NCI-H446 treated with DMSO at 0.1 percent for 48 hours (cell line): ENCODE measurements at regions not wholly inside any gene's neighbourhood (a gene's known extent, or its start where the extent isn't known, plus 50 kb on each side); places are given as distances from the start of the nearest gene placed in this dataset.

Experiments used
- DNase-seq: peaks from one replicate; lab custom pipeline; 2025; lab: John Stamatoyannopoulos, UW

DNA sequence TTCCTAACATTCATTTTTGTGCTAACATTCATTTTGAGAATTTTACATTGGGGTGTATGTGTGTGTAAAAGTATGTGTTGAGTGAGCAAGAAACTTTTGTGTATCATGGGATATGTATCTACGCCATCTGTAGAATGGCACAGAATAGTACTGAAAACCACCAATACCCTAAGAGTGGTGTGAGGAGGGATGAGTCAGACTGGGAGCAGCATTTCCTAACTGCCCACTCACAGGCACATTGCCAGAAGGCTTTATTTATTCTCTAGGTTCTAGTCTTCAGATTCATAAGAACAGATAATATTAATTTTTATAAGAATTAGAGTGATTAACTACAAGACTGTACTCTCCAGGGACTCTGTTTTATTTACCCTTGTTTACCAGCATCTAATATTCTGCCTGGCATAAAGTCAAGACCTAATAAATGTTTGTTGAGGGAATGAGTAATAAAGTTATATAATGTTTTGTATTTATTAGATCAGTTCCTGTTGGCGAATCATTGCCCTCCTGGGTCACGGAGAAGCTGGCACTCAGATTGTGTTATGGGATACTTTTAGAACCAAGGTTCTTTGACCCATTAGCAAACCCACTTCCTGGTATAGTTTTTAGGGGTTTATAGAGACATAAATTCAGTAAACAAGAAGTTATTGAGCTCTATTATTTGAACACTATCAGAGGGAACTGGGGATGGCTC lies 159.1 kb upstream of the PPP2R2B start:
- DNase-seq: peak; percentile 20

DNA sequence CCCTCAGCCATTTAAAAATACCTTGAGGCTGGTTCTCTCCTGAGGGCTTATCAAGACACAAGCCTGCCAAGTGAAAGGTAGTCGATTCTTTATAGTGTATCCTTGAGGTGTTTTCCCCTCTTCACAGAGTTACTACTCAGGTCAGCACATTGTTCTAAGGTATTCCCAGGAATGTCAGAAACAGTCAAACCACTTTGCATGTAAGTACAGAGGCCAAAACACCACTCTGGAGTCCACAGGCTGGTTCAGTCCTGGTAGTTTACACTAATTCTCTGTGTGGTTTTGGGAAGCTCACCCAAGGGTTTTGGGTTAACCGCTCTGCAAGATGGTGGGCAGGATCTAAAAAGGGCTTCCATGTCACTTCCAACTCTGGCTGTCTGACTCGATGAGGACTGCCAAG lies 162.3 kb upstream of the PPP2R2B start:
- DNase-seq: no peak

DNA sequence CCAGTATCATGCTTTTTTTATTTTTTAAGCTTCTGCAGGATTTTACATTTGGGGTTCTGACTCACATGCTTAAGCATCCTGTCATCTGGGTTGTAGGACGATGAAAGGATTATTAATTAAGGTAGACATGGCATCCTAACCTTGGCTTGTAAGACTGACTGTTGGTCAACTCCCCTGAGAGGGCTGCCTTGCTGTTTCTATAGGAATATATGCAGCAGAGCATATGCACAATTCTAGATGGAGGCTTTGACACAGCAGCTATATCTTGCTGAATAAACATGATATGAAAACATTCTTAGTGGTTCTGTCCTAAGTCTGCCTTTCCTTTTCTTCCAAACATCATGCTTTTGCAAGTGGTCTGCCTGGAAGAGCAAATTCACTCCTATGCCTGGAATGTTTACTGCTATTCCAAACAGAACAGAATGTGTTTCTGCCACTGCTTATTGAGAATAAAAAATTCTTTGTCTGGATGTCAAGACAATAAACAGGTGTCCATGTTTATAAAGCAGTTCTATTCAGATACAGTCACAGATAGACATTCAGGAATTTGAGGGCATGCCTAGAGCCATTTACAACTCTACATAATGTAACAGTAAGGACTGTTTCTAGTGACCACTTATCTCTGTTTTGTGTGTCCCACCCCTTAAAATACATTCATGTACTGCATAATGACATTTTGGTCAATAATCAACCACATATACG lies 166.2 kb upstream of the PPP2R2B start:
- no peak for DNase-seq

DNA sequence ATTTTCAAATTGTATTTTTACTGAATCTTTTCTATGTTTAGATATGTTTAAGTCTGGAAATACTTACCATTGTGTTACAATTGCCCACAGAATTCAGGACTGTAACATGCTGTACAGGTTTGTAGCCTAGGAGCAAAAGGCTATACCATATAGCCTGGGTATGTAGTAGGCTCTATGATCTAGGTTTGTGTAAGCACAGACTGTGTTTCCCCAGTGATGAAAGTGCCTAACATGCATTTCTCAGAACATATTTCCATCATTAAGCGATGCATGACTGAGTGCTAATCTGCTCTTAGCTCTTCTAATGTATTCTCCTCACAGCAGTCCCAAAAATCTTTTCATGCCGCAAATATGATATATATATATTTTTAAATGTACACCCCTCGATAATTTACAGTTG lies 166.7 kb upstream of the PPP2R2B start:
- DNase-seq: no peak

DNA sequence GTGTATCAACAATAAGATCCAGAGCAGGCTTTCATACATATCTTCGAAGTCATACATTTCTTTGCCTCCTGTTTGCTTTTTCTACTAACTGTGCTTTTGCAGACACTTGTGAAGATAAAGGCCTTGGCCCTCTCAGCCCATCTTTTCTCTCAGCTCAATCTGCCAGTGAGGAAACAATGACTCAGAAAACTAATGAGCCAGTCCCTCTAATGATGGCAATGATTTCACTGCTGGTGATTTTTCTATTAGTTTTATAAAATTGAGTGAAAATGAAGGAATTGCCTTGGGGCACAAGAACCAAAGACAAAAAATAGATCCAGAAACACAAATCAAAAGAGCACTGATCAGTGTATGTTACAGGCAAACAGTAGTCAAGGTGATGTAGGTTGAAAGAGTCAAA lies 167.7 kb upstream of the PPP2R2B start:
- DNase-seq: no peak

DNA sequence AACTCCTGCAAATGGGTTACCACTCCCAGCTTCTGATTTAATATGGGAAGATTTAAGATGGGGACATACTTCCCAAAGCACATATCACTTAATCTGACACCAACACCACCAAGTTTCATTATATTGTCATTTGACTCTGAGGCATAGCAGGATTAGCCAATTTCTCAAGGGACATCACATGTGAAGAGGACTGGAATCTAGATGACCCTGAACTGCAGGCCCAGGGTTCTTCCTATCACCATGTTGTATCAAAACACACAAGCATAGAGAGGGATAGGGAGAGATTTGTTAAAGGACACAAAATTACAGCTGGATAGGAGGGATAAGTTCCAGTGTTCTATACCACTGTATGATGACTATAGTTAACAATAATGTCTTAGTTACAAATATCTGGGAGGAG lies 168.3 kb upstream of the PPP2R2B start:
- DNase-seq: no peak

DNA sequence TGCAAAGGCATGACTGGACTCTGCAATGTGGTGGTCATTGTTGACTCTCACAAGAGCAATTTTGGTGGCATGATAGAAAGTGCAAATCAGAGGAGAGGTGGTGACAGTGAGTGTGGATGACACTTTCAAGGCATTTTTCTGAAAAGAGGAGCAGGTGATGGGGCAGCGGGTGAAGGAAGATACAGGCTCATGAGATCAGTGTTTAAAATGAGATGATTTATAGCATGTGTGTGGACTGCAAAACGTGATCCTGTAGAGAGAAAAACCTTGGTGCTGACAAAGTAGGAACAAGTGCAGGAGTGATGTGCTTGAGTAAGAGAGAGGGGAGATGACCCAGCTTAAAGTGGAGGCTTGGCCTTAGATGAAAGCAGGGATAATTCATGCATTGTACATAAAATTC lies 171.2 kb upstream of the PPP2R2B start:
- DNase-seq: no peak

DNA sequence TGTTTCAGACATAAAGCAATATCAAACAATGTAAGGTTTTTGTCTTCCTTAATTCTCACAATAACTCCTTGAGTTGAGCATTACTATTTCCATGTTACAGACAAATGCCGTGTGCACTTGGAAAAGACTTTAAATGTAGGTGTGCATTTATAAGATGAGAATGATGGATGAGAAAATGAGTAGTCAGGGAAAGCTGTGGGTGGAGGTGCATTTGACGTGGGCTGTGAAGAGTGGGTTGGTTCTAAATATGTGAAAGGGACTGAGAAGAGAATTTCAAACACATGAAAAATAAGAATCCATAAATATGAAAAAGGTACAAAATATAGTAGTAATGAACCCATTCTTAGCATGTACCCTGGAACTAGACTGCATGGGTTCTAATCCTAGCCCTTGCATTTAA lies 171.6 kb upstream of the PPP2R2B start:
- no peak for DNase-seq

DNA sequence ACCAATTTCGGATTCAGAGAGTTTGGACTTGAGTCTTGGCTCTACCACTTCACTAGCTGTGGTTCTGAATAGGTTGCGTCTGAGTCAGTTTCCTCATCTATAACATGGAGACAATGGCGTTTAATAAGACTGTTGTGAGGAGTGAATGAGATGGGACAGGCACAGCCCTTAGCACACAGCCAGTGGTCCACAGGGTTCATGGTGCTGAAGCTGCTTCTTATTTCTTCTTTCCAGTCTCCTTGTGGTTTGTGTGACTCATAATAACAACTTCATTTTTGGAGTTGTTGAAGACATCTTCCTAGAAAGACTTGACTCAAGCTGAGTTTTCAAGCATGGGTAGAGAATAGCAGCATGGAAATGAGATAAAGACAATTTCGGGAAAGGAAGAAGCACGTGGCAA lies 172.6 kb upstream of the PPP2R2B start:
- no peak for DNase-seq

DNA sequence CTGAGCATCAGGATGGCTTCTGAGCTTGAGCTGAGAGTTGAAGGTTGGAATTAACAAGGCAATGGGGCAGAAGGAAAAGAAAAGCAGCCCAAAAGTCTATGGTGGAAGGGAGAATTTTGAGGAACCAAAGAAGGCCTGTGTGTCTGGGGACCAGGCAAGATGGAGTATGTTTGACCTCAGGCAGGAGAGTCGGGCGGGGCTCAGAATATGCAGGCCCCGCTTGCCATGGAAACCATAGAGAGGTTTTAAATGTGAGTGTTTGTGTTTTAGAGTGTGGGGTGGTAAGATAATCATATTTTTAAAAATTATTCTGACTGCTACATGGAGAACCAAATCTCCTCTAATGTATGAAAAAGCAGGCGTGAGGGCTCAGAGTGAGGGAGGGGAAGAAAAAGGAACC lies 174.0 kb upstream of the PPP2R2B start:
- DNase-seq: no peak

DNA sequence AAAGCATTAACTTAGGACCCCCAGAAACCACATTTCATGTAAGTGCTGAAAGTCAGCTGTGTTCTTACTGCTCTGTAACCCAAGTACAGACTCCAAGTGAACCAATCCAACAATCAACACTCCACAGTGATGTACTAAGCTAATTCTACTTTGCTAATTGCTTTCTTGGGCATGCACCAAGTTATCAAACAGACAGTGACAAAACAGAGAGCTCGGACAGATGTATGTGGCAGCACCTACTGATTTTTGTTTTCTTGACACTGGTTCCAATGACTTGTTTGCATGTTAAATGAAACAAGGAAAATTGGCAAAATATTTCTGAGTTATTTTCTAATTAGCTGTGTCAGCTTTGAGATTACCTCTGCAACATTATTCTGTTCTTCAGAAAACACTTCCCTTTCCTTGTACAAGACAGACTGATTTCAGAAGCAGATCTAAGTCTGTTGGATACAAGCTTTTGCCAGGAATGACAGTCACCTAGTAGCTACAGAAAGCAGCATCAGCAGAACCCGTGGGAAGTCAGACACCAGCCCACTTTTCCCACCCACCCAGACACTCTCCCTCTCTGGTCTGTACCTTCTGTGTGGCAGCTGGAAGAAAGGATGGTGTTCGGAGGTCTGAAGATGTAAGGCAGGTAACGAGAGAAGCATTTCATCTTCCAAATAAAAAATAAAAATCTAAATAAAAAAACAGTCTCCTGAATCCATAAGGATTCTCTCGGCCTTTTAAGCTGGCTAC lies 176.7 kb upstream of the PPP2R2B start:
- peak; percentile 35 for DNase-seq

DNA sequence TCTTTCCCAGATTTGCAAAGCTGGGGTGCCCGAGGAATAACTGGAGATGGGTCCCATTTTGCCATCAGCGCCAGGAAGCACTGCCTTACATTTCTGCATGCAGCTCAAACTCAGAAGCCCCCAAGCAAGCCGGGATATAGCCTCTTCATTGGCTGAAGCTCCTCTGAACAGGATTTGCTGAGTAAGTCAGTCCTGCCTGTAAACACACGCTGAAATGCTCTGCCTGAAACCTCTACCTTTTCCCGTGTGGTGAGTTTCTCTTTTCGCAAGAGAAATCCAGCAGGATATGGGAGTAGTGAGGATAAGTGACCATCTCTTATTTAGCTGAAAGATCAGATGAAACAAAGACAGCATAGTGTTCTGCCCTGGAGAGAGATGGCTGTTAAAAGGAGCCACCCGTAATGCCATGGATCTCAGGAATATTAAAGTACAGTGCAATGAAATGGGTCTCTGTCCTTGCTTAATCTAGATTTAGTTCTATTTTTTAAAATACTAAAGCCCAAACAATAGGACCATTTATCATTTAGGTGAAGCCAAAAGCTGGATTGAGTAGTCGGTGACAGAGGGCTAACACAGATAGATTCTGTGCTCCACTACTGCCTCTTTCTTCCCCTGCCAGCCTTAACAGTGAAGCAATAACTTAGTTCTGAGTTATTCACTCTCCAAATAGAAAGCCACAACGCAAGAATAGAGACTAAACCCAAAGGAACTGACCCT lies 177.5 kb upstream of the PPP2R2B start:
- no peak for DNase-seq

DNA sequence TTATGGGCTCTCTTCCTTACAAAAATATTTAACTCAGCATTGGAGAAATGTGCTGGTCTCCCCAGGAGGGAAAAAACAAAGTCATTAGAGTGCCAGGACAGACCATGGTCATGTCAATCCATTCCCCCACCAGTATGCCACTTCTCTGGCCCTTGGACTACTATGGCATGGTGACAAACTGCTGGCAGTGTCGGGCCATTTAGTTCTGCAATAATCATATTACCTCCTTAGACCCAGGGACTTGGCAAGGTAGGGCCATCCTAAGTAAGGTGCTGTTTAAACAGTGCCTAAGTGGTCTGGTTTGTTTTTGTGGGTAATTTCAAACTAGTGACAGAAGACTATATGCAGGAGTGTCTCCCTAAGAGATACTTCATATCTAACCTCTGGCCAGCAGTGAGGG lies 177.8 kb upstream of the STK32A start:
- no peak for DNase-seq

DNA sequence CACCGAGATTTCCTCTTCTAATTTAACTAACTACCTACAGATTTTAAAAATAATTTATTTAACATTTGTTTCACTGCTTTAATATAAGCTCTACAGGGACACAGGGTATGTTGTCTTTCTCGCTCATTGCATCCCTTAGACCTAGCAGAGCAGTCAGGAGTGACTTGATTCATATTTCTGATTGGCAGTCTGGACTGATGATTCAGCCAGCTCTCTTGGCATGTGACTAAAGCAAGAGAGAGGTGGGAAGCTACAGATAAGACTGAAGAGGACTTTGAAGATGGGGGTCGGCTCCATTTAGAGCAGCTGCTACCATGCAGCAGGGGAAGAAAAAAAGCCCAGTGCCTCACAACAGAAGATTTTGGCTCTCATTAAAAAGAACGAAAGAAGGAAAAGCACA lies 173.4 kb upstream of the STK32A start:
- no peak for DNase-seq

DNA sequence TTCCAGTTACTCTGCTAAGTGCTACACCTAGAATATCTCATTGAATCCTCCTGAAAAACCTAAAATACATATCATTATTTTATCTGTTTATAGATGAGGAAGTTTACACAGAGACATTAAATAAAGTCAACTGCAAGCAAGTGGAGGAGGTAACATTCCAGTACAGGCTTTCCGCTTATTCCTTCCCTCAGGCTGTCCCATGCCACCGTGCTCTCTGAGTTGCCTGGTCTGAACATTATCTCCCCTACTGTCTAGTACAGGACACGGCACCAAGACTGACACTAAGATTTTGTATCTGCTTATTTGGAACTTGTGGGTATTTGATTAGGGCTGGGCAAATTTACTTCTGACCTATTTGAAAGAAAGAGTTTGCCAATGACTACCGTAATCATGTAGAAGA lies 172.4 kb upstream of the STK32A start:
- DNase-seq: no peak

DNA sequence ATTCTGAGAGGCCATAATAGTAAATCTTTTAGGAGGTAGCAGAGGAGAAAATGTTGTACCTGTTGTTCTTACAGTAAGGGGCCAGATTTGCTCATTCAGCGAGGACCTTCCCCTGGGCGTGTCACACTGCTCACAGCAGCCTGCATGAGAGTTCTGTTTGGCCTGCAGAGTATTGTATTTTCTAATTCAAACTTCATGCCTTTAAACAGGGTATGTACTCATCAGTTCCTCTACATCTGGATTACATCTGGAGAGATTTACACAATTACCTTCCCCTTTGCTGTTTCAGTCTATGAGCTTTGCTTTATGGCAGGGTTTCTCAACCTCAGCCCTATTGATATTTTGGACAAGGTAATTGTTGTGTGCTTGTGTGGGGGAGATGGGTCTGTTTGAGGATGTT lies 170.9 kb upstream of the STK32A start:
- no peak for DNase-seq

DNA sequence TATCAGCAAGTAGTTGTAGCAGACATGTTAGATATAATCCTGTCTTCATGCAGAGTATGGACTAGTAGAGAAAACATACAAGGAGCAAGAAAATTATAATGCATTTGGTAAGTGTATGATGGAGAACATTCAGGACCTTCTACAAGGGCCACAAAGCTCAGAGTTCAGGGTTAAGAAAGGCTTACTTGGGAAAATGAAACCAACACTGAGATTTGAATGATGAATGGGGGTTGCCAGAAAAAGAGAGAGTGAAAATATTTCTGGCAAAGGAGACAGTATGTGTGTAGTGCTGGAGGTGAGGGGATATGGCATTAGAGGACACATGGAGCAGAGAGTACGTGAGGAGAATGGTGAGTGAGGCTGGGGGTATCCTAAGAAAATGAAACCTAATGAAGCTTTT lies 169.8 kb upstream of the STK32A start:
- DNase-seq: no peak

DNA sequence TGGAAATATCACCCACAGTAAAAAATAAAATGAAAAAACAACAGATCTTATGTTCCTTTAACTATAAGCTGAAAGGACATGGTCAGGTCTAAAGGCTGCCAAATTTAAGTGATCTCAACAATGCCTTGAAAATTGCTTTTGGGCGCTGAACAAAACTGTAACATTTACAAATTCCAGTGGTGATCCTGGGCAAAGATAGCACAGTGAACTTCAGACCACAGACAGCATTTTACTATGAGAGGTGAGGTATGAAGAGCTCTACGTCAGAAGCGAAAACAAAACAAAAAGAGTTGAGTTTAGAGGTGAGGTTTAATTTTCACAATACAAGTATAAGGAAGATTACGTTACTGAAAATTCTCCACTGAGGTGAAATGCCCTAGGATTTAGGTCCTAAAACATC lies 165.8 kb upstream of the STK32A start:
- DNase-seq: no peak

DNA sequence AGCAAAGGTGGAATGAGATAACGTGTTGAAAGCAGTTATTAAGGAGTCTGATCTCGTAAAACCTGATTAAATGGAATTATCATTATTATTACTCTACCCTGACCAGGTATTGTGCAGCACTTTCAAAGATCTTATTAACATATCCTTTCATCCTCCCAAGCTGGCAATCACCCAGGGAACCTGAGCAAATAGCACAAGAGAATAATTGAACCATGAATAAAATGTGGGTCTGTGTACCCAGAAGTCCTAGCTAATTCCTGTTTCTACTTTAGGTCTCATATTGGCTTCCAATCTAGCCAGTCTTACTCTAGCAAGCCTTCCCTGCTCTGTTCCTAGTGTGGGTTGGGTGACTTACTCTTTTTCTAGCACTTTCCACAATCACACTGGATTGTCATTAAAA lies 162.2 kb upstream of the STK32A start:
- no peak for DNase-seq

DNA sequence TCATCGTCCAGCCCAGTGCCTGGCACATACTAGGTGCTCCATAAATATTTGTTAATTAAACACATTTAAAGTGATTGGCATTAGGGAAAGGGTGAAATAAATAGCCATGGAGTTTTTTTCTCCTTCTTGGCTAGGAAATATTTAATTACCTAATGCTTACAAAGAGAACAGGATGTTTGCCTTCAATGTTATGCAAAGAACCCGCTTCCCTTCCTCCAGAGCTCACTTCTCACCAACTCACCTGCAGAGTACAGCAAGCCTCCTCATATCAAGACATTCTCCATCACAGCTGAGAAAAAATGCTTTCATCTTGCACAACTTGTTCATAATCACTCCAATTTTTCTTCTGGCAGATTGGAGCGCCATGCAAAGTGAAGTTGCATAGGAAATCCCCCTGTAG lies 161.7 kb upstream of the STK32A start:
- no peak for DNase-seq

DNA sequence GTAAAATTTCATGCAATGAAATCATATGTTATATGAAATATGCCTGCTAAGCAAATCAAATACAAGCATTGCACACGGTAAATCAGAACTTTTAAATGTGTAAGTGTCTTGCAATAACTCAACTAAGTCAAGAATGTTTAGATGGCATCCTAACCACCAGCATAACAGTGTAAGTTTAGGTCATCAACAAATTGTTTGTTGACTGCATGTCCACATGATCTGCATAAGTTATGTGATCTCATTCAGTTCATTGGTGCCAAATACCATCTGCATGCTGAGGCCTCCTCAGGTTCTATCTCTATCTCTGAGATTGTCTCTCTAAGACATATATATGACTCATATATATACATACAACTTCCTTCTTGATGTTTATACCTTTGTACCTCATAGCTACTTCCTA lies 159.6 kb upstream of the STK32A start:
- no peak for DNase-seq

DNA sequence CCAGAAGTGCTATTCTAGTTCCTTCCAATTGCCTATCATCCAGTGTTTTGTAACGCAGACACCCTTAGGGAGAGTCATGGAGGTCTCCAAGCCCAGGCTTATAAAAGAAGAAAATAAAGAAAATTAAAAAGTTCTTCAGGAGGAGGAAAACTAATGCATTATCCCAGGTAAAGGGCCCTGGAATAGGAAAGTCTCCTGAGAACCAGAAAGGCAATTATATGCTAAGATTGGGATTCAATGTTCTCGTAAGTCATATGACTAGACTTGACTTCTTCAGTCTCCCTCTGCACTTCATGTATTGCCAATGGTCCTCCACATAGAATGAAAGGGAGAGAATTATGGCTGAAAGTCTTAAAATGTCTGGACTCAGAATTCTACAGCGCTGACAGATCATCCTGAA lies 154.4 kb upstream of the STK32A start:
- DNase-seq: no peak

DNA sequence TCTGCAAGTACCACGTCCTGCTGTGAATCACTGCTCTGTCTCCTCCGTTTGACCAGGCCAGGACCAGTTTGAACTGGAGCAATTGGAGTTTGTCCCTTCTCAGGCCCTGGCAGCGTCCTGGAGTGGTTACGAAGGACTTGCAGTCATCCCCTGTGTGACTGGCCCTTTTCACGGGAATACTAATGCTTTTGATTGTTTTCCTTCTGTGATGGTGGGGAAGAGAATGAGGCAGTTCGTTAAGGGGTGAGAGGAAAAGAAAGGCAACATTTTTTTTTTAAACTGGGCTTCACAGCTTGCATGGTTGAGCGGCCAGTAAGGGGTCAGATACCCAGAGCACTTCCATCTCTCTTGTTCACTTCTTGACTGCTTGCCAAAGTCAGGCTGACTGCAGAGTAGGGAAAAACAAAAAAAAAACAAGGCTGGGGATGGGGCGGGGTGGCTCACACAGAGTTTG lies 153.5 kb upstream of the STK32A start:
- DNase-seq: no peak
